Gastrocnemius medialis (tissue), 4 donors: ENCODE measurements at regions not wholly inside any gene's neighbourhood (a gene's known extent, or its start where the extent isn't known, plus 50 kb on each side); places are given as distances from the start of the nearest gene placed in this dataset.

Experiments
- ATAC-seq, 2 donors: fragments of 150-250 bp; one replicate each; pipeline ENCODE4 v1.9.1; 2016
- DNase-seq, 2 donors: peaks; one replicate each; pipeline ENCODE4 v3.0.0-alpha.2; 2019
- H3K27ac ChIP-seq, 4 donors: fragments of 200-600 bp; sonication (generic); 1 replicate in 1 of 4; 2 replicates in 3 of 4; pipeline ENCODE4 v1.5.1; 2016 to 2018; ENCODE audit warnings: mild to moderate bottlenecking in 2 of 4, moderate library complexity in 1 of 4
- H3K27me3 ChIP-seq, 3 donors: fragments of 200-600 bp; sonication (generic) in 2 of 3; 1 replicate in 1 of 3; 2 replicates in 2 of 3; pipeline versions ENCODE4 v1.5.1 to v1.6.0; 2016 to 2019; ENCODE audit warnings: mild to moderate bottlenecking in 1 of 3, moderate library complexity in 1 of 3
- H3K36me3 ChIP-seq, 2 donors: fragments of 200-600 bp; sonication (generic) in 1 of 2; one replicate each; pipeline ENCODE4 v1.5.1; 2017 to 2018
- H3K4me1 ChIP-seq, 2 donors: fragments of 200-600 bp; sonication (generic) in 1 of 2; one replicate each; pipeline ENCODE4 v1.5.1; 2016 to 2017; ENCODE audit warnings: mild to moderate bottlenecking in 2 of 2
- H3K4me3 ChIP-seq, 4 donors: fragments of 200-600 bp; sonication (generic) in 3 of 4; 1 replicate in 1 of 4; 2 replicates in 3 of 4; pipeline ENCODE4 v1.5.1; 2016 to 2019; ENCODE audit warnings: mild to moderate bottlenecking in 2 of 4
- H3K9me3 ChIP-seq, 3 donors: fragments of 200-600 bp; sonication (generic) in 2 of 3; 1 replicate in 1 of 3; 2 replicates in 2 of 3; pipeline ENCODE4 v1.5.1; 2016 to 2019
- CTCF ChIP-seq, 5 experiments: fragments of 450-650 bp in 3 of 5; fragments of 200-600 bp in 2 of 5; sonication (generic) in 2 of 5; IDR thresholded peaks in 4 of 5; conservative IDR thresholded peaks in 1 of 5; 1 replicate in 4 of 5; 2 replicates in 1 of 5; pipeline ENCODE4 v1.5.1; 2016 to 2019; ENCODE audit warnings: antibody characterized with exemption in 5 of 5, mild to moderate bottlenecking in 3 of 5, moderate library complexity in 3 of 5
- POLR2A ChIP-seq, 2 donors: fragments of 450-650 bp; IDR thresholded peaks; one replicate each; pipeline ENCODE4 v1.6.1; 2017; ENCODE audit warnings: antibody characterized with exemption in 2 of 2, mild to moderate bottlenecking in 2 of 2, moderate library complexity in 2 of 2
- in situ Hi-C, 4 donors: fragments of 200-750 bp; cut with MboI; loops; one replicate each; pipeline versions ENCODE4 v1.15.0 to v1.8.0; 2017; ENCODE audit warnings: low sequenced_read_pairs in 4 of 4
- intact Hi-C: fragments of 100-400 bp; cut with DNase I; formaldehyde crosslinking; loops from one replicate; pipeline ENCODE4 v1.15.1; 2023; ENCODE audit warnings: low total_unique reads

DNA sequence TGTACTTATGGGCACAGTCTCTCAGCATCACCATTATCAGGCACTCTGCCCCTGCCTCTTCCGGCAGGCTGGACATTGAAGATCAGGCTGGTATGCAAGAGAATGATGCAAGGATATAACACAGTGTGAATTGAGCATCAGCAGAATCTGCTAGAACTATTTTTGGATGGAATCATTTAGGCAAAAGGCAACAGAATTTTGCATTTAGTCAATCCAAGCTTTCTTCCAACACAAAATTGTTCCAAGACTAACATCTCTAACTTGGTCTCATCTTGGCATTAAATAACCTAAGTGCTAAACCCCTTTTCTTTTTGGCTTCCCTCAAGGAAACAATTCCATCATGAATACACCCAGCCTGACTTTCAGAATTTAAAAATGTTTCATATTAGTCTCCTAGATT is 339.9 kb downstream of the PRELID2 start:
- DNase-seq (no peak), ATAC-seq (no peak)
- in situ Hi-C loops (no loop called here), intact Hi-C loops (no loop called here)
- Histone ChIP-seq H3K4me3 (no peak overlapping the region), H3K27ac (no peak overlapping the region), H3K27me3 (no peaks in the 10 kb centered on the region), H3K9me3 (no peaks in the 10 kb centered on the region), H3K36me3 (no peaks in the 10 kb centered on the region), H3K4me1 (no peaks in the 10 kb centered on the region)
- no peak for TF ChIP-seq POLR2A (IDR thresholded peaks at IDR 0.05)
- TF ChIP-seq CTCF (IDR thresholded peaks at IDR 0.05 in 4 of 5, conservative IDR thresholded peaks at IDR 0.05 in 1 of 5): no peak

- no peaks in the 10 kb centered on the region for H3K27me3 ChIP-seq
- no peak overlapping the region for H3K4me3 ChIP-seq
- no peak for ATAC-seq
- intact Hi-C loops (no loop called here), in situ Hi-C loops (no loop called here)
- no peak for DNase-seq
- TF ChIP-seq CTCF (IDR thresholded peaks at IDR 0.05 in 4 of 5, conservative IDR thresholded peaks at IDR 0.05 in 1 of 5) (no peak), POLR2A (IDR thresholded peaks at IDR 0.05) (no peak)
- no peaks in the 10 kb centered on the region for H3K4me1 ChIP-seq
- no peaks in the 10 kb centered on the region for H3K36me3 ChIP-seq
- no peaks in the 10 kb centered on the region for H3K9me3 ChIP-seq
- H3K27ac ChIP-seq: no peak overlapping the region
These were observed 341.7 kb downstream of the PRELID2 start for GRCh38 chr5:145493435-145493834.

DNA sequence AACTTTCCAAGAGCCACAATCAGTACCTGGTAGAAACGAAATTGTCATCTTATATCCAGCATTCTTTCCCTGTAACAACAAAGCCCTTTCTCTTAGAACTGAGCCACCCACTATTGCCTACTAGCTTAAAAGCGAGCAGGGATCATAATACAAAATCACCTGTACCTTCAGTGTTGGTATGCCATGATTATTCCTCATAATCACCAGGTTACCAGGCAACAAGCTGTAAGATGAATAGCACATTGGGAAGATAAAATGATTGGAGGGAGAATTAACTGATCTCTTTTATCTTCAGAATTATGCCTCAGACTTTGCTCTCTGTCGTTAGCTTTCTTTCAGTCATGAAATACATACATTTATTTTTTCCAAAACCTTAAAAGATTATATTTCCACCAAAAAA is 345.6 kb downstream of the PRELID2 start:
- Histone ChIP-seq H3K36me3 (no peaks in the 10 kb centered on the region), H3K27me3 (no peaks in the 10 kb centered on the region), H3K4me1 (no peaks in the 10 kb centered on the region), H3K9me3 (no peaks in the 10 kb centered on the region), H3K27ac (no peak overlapping the region), H3K4me3 (no peak overlapping the region)
- DNase-seq: no peak
- intact Hi-C loops (no loop called here), in situ Hi-C loops (no loop called here)
- no peak for ATAC-seq
- TF ChIP-seq POLR2A (IDR thresholded peaks at IDR 0.05) (no peak), CTCF (IDR thresholded peaks at IDR 0.05 in 4 of 5, conservative IDR thresholded peaks at IDR 0.05 in 1 of 5) (no peak)

DNA sequence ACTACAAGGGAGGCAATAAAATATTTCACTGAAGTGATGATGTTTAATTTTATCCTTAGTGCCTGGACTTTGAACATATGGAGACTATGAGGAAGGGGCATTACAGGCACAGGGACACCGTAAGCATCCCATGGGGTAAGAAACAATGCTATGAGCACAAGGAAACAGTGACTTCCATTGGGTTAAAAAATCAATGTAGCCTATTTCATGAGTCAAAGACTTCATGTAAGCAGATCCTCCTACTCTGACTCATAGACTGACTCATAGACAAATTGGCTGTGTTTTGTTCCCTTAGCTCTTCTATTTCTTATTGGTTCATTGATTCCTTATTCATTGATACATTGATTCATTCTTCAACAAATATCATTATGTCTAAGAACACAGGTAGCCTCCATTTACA is 351.0 kb downstream of the PRELID2 start:
- ATAC-seq (no peak), DNase-seq (no peak)
- H3K4me3 ChIP-seq: no peak overlapping the region
- no peaks in the 10 kb centered on the region for H3K27me3 ChIP-seq
- no peaks in the 10 kb centered on the region for H3K36me3 ChIP-seq
- in situ Hi-C loops: no loop called here
- H3K9me3 ChIP-seq: no peaks in the 10 kb centered on the region
- no peaks in the 10 kb centered on the region for H3K4me1 ChIP-seq
- no peak overlapping the region for H3K27ac ChIP-seq
- no peak for TF ChIP-seq CTCF (IDR thresholded peaks at IDR 0.05 in 4 of 5, conservative IDR thresholded peaks at IDR 0.05 in 1 of 5)
- no peak for TF ChIP-seq POLR2A (IDR thresholded peaks at IDR 0.05)
- intact Hi-C loops: no loop called here

DNA sequence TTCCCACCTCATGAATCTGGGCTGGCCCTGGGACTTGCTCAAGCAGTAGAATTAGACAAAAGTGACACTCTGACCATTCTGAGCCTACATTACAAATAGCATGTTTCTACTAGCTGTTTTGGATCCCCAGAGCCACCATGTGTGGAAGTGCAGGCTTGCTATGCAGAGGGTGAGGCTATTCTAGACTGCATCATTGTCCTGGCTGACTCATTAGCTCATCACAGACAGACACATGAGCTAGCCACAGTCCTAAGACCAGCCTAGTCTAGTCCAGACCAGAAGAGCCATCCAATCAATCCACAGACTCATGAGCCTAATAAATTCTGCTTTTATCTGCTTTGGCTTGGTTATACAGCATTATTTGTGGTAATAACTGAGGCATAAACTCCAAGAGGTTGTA is 351.9 kb downstream of the PRELID2 start:
- no peak for ATAC-seq
- DNase-seq: no peak
- Histone ChIP-seq H3K27me3 (no peaks in the 10 kb centered on the region), H3K27ac (no peak overlapping the region), H3K36me3 (no peaks in the 10 kb centered on the region), H3K4me1 (no peaks in the 10 kb centered on the region), H3K9me3 (no peaks in the 10 kb centered on the region), H3K4me3 (no peak overlapping the region)
- in situ Hi-C loops: no loop called here
- TF ChIP-seq CTCF (IDR thresholded peaks at IDR 0.05 in 4 of 5, conservative IDR thresholded peaks at IDR 0.05 in 1 of 5) (no peak), POLR2A (IDR thresholded peaks at IDR 0.05) (no peak)
- intact Hi-C loops: no loop called here
